C4-2B (cell line): ENCODE measurements at regions not wholly inside any gene's neighbourhood (a gene's known extent, or its start where the extent isn't known, plus 50 kb on each side); places are given as distances from the start of the nearest gene placed in this dataset.

Experiments used
- CTCF ChIP-seq: fragments of 450-650 bp; conservative IDR thresholded peaks from 2 replicates; pipeline ENCODE4 v1.5.1; 2017; ENCODE audit warnings: mild to moderate bottlenecking
- ZFX ChIP-seq: fragments of 450-650 bp; IDR thresholded peaks from 2 replicates; pipeline ENCODE4 v1.6.1; 2017

DNA sequence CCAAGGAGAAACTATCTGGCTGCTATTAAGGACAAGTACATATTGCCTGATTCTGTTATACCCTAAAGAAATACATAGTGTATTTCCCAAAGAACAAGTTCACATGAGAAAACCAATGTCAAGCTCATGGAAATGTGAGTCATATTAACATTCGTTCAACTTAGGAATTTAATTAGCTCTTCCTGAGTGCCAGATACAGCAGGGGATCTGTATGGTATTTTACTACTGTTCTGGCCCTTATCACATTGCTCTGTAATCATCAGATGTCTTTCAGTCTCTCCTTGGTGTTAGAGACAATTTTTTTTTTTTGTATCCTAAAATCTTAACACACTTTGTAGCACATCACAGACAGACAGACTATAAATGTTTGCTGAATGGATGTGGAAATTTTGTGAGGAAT, 395.0 kb upstream of the CRIM1 start:
- no peak for TF ChIP-seq CTCF
- no peak for TF ChIP-seq ZFX
